Epithelial cell of esophagus (primary cell): ENCODE measurements at regions not wholly inside any gene's neighbourhood (a gene's known extent, or its start where the extent isn't known, plus 50 kb on each side); places are given as distances from the start of the nearest gene placed in this dataset.

Experiments
- DNase-seq: peaks from one replicate; pipeline ENCODE4 v3.0.0; 2010; ENCODE audit warnings: low read depth
- H3K4me3 ChIP-seq: 2 replicates; pipeline ENCODE4 v1.5.1; 2011; ENCODE audit warnings: mild to moderate bottlenecking, low read length, control low read depth
- CTCF ChIP-seq: IDR thresholded peaks from 2 replicates; pipeline ENCODE4 v1.5.1; 2011; ENCODE audit warnings: low read depth, mild to moderate bottlenecking, low read length, control low read depth, inconsistent platforms; ENCODE audit not compliant: insufficient read depth; ENCODE audit errors: missing control alignments

GRCh38 chr3:26559227-26559626 is 63.3 kb upstream of the LRRC3B start:
- DNase-seq = no peak
- TF ChIP-seq CTCF = no peak
- no peak overlapping the region for H3K4me3 ChIP-seq

GRCh38 chr3:26560081-26560480 is 62.5 kb upstream of the LRRC3B start:
- TF ChIP-seq CTCF = no peak
- no peak overlapping the region for H3K4me3 ChIP-seq
- DNase-seq = no peak

GRCh38 chr3:26562021-26562768 is 60.4 kb upstream of the LRRC3B start:
- no peak for DNase-seq
- TF ChIP-seq CTCF = no peak
- H3K4me3 ChIP-seq = no peak overlapping the region
